ENCODE measurements at regions not wholly inside any gene's neighbourhood (a gene's known extent, or its start where the extent isn't known, plus 50 kb on each side); places are given as distances from the start of the nearest gene placed in this dataset.
"Not testable (repeated sequence)": the region's sequence is repeated elsewhere in the genome, so short reads cannot be mapped to it uniquely, and the experiment has no call there.

DNA sequence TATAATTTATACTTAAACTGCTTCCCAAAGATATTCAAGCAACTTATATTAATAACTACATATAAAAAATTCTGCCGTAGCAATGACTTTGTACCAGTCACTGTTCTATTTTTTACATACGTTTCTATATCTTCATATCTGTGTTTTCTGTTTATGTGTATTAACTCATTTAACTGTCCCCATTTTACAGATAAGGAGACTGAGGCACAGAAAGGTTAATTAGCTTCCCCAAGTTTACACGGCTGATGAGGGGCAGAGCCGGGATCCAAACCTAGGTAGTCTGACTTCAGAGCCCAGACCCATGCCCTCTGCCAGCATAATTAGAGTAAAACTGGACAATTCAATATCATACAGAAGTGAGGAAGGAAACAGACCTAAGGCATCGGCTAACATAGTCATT is 259.7 kb upstream of the TUT7 start:
- no peak for DNase-seq (ENCODE audit: low spot score)

DNA sequence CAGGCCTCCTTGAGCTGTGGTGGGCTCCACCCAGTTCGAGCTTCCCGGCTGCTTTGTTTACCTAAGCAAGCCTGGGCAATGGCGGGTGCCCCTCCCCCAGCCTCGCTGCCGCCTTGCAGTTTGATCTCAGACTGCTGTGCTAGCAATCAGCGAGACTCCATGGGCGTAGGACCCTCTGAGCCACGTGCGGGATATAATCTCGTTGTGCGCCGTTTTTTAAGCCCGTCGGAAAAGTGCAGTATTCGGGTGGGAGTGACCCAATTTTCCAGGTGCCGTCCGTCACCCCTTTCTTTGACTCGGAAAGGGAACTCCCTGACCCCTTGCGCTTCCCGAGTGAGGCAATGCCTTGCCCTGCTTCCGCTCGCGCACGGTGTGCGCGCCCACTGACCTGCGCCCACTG is 257.3 kb upstream of the TUT7 start:
- not testable (repeated sequence) for DNase-seq (ENCODE audit: low spot score)

DNA sequence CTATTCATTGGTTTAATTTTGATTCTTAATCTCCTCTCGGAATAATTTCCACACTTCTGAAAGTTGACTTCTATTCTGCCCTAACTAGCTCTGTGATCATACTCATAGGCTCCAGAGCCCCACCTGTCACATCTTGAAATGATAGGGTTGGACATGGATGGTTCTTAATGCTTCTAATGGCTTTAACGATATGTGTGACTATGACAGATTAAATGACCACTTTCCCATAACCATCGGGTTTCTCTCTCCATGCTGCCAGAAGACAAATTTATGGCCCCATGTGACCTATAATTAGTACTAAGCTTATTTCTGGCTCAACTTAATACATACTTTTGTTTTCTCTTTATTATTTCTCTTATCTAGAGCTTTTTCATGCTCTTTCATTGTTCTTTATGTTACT is 251.1 kb upstream of the TUT7 start:
- DNase-seq (ENCODE audit: low spot score) = no peak

DNA sequence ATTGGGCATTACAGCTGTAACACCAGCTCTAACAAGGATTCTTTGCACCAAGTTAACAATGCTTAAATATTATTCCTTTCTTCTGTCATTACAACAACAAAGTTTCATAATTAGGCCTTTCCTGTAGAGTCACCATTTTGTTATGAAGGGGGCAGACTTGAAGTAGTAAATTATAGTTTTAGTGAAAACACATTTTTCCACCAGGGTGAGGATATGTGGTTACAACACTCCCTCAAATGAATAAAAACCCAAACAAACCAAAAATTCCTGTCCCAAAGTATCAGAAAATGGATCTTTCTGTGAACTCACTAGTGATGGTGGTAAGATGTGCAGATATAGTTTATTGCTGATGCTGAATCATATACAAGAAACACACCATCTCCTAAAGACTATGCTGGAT is 250.5 kb upstream of the TUT7 start:
- no peak for DNase-seq (ENCODE audit: low spot score)

DNA sequence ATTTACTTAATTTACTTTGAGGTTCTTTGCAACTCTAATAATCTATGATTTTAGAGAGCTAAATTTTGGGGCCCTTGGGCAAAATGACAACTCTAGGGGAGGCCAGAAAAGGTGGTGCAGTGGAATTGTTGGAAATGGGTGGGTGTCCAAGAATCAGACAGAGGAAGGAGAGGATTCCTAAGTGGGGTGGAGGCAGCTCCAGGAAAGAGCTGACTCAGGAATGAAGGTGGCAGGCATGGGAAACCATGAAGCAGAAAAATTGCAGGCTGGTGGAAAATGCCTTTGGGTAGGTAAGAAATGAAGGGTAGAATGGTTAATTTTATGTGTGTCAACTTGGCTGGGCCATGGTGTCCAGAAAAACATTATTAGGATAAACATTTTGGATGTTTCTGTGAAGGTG is 248.5 kb upstream of the TUT7 start:
- DNase-seq (ENCODE audit: low spot score) = no peak

DNA sequence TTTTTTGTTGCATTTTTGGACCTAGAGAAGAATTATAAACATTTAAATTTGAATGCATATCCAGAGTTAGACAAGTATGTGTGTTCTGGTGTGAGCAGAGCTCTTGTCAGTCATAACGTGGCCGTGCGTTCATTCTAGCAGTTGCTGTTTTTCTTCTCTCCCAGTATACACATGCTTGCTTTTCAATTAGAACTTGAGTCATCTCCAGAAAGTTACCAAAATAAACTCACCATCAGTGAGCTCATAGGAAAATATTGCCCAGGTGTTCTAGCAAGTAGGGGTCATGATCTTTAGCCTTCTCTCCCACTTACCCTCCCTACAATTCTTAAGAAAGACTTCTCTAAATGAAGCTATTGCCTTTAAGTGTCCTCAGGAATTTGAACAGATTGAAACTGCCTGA is 247.5 kb upstream of the TUT7 start:
- no peak for DNase-seq (ENCODE audit: low spot score)

DNA sequence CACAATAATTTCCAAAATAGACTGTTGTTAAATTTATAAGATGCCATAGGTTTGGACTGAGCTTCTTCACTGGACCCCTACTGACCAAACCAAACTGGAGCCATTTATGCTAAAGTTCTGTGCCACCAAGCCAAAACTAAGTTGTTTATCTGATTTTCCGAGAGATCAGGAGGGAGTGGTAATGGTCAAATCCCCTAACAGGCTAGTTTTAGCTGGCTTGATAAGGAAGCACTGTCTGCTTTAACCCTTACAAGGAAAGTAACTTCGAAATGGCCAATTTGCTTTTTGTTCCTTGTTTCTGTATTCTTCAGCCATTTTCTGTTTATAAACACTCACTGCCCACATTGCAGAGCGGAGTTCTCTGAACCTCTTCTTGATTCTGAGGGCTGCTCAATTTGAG is 246.8 kb upstream of the TUT7 start:
- no peak for DNase-seq (ENCODE audit: low spot score)

DNA sequence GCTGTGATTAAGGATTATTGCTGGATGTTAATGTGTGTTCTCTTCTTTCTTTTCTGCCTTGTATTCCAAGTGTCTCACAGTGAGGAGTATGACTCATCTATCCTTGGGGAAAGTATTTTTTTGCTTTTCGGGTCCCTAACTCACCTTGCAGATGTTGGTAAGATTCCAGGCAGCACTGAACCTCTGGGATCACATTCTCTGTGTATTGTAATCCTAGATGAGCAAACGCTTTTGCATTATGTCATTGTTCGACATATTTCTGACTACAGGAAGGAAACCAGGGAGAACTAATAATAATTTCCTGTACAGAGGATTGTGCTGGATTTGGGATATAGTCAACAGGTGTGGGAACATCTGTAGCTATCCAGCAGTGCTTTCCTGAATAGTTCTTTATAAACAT is 246.1 kb upstream of the TUT7 start:
- DNase-seq (ENCODE audit: low spot score) = no peak

DNA sequence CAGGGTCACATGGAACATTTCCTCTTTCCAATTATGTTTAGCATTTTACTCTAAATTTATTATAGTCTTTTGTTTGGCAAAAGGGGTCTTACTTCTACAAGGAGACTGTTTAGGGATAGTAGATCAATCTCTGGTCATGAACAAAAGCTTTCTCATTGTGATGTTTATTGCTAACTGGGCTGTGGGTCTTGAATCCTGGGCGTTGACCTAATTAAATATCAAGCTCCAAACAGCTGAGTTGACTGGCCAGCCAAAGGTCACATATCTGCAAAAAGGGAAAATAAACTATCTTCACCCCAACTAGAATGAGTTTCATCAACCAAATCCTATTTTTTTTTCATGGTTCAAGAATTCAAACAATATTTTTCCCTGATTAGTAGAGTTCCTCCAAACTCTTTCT is 245.4 kb upstream of the TUT7 start:
- DNase-seq (ENCODE audit: low spot score) = no peak

DNA sequence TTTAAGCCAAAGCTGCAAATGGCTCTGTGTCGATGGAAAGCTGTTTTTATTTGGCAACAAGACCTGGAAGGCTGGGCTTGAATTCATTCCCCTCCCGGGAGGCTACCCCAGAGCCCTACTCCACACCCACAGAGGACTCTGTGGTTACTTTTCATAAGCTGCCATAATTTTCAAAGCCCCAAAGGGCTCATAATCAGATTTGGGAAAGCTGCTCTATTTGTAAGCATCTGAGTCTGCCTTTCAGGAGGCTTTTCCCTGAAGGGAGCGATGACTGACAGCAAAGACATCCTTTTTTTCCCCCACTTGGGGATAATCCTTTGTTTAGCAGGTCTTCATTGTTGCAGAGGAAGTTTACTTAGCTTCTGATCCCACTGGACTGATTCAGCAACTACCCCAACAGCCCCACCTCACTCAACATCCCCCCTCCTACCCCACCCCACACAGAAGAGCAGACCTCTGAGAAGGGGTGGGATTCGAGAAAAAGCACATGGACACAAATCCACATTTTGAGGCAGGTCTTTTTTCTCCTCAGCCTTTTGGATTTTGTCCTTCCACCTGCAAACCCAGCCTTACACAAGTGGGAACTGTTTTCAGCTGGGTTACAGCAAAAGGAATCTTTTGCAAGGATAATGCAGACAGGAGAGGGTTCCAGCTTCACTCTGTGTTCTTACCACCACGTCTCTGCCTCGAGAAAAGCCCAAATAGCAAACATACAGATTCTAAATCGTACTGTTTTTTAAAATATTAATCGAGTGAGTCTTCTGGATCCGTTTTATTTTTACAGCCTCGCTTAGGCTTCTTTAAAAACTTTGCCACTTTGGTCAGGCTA is 244.4 kb upstream of the TUT7 start:
- DNase-seq (ENCODE audit: low spot score) = no peak

DNA sequence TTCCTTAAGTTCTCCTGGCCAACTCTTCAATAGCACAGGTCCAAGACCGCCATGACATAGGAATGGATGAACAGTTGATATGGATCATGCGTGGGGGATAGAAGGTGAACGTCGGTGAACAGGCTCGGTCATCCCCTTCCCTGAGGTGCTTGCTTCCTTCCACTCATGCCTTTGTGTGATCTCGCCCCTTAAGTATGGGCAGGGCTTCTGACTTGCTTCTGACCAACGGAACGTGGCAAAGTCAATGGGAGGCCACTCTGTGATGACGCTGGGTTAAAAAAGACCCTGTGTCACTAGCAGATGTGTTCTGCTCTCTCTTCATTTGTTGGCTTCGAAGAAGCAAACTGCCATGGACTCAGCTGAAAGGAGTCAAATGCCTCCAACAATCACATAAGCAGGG is 240.5 kb upstream of the TUT7 start:
- DNase-seq (ENCODE audit: low spot score) = no peak

DNA sequence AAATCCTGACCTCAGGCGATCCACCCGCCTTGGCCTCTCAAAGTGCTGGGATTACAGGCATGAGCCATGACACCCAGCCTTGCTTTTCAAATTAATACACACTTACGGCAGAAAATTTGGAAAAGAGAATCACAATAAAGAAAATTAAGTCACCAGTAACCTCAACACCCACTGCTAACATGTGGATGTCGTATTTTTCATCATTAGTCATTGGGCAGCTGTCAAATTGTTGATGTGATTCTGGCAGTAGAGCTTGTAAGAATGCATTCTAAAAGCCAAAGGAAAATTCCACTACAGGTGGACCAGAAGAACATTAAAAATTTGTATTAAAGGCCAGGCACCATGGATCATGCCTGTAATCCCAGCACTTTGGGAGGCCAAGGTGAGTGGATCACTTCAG is 237.3 kb upstream of the TUT7 start:
- no peak for DNase-seq (ENCODE audit: low spot score)

DNA sequence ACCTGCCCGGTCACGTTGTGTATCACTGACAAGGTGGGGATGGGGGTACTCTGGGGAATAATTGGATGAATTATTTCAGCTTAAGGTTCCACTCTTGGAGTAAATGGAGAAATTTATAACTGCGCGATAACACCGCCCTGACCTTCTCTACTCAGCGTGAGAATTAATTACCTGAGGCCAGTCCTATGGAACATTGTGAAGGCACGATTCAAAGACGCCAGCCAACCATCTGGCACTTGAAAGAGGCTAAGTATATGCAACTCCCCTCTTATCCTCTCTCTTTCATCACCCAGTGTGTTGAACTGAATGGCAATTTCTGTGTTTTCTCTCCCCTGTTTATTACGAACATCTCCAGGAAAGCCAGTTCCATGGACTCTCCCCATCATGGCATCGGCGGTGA is 235.5 kb upstream of the TUT7 start:
- DNase-seq (ENCODE audit: low spot score) = no peak

DNA sequence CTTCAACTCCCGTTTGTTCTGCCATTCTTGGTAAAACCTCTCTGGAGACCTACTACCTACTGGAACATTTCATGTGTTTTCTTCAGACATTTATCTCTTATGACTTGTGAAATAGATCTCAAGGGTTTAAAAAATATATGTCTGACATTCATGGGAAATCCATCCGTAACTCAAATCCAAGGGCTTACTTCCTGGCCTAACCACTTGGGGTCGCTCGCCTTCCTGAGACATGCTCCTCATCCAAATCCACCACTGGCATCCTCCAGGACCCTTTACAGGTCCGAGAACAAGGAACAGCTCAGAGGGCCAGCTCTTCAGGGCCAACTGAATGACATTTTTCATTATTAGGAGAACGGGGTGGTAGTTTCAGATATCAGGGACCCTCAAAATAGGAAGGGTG is 235.1 kb upstream of the TUT7 start:
- DNase-seq (ENCODE audit: low spot score) = no peak

DNA sequence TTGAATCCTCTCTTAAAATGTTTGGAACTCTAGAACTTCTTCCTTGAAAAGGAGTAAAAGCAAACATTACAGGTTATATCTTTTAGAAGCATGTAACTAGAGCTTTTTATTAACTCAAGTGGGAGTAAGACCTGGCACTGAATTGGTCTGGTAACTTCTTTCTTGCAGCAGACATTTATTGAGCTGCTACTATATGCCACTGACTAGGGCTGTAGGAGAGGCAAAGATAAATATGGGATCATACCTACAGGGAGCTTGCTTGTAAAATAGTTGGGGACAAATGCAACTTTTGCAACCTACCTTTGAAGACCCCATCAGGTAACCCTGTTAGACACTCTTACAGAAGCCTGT is 231.9 kb upstream of the TUT7 start:
- no peak for DNase-seq (ENCODE audit: low spot score)

DNA sequence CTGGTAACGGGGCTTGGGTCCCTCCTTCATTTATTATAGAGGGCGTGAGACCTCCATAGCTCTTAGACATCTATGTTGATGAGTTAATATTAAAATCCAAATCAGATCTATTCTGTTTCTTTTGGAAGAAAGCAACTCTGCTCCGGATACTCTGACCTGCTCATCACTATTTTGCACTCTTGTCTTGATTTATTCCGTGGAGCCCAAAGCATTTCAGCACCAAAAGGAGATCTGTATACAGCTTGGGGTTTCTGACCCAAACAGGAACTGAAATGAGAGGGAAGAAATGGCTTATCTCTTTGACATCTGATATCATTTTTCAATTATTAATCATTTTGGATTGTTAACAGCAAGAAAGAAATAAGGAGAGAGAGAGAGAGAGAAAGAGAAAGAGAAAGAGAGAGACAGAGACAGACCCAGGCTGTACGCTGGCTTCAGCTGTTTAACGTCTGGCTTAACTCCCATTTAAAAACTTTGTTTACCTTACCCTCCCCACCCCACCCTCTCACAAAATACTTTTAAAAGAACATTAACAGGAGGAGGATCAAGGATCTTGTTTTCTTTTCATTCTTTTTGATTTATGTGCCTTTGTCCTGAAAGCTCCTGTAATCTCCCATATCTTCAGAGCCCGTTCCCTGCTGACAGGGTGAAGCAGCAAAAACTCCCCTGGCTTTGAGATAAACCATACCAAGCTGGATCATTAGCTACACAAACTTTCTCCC is 231.4 kb upstream of the TUT7 start:
- DNase-seq (ENCODE audit: low spot score) = no peak

DNA sequence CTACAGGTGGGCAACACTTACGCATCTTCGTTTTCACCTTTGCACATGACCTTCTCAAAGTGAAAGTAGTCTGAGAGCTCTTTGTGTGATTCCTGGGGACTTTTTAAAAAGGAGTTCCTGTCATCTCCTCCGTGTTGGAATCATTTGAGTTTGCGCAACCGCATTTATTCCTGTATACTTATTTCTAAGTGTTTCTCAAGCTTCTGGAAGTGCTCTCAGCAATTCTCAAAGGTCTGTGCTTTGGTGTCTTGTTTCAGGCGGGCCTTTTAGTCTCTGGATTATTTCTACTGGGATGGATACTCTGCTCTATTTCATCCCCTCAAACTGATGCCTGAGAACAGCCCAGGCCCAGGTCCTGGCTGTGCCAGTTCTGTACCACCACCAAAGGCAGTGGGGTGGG is 226.5 kb upstream of the TUT7 start:
- no peak for DNase-seq (ENCODE audit: low spot score)

DNA sequence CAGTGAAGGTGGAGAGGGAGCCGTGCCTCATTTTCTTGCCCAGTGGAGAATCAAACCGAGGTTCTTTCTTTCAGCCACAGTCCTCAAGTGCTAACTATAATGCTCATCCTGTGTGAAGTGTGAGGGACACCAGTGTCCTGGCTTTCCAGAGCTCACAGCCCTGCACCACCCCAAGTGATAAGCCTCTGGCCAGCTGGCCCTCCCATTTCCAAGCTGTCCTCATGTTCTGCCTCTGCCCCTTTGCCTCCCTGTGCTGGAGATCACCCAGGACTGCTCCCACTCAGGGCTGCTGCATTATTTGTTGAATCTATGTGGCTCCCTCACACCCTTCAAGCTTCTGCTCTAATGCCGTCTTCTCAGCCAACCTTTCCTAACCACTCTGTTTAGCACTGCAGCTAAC is 224.5 kb upstream of the TUT7 start:
- no peak for DNase-seq (ENCODE audit: low spot score)

DNA sequence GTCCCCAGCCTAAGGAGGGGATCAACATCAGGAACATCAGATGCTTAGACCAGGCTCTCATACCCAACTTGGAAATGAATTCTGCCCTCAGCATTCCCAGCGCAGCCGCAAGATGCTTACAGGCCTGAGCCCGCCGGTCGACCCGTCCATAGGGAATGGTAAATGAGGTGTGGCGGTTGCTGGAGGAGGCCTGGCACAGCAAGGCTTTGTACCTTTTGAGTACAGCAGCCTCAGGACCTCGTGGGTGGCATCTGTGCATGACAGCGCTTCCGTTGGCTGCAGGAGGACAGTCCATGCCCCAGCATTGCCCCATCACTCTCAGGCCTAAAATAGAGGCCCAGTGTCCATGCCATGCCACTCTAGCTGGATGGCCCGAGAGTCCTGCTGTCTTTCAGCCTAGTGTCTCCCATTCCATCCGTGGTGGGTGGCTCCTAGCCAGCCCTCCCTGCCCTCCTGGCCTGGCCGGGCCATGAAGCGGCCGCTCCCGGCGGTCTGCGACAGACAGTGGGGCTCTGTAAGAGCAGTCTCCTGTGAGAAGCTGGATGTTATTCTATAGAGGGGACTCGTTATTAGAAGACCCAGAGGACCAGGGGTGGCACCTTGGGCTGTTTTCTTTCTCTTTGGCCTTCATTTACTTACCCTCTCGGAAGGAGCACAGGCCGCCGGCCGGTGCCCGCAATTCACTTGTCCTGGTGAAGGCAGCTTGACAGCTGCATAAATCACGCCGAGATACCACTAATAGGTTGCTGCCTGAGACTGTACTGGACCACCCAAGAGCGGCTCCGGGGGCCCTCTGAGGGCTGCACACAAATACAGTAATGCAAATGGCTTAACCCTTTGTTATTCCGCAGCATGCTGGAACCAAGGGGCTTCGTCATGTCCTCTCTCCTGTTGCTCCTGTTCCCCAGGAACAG is 223.5 kb upstream of the TUT7 start:
- DNase-seq (ENCODE audit: low spot score) = no peak

DNA sequence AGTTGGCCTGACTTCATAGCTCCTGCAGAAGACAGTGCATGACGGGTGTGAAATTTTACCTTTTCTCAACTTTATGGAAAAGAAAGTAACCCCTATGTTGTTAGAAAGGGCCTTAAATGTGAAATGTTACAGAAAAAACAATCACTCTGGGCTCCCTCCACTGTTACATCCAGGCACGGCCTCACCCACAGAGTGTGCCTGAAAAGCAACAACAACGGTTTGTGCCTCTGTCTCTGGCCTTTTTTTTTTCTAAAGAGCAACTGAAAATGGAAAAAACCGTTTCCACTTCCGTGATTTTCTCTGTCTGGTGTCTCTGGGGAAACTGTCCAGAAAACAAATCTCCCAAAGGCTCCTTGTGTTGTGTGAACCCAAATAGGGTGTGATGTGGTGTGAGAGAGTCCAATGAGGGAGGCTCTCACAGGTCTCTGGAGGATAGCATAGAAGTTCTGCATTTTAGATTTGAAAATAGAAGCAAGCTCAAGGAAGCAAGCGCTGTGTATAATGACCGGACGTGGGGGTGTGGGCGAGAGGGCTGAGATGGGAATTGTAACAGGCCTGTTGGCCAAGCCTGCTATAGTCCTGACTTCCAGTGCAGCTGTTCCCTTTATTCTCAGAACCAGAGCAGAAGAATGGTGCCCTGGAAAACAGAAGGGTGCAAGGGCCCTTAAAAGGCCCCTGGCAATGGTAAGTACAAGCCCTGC is 221.8 kb upstream of the TUT7 start:
- no peak for DNase-seq (ENCODE audit: low spot score)

DNA sequence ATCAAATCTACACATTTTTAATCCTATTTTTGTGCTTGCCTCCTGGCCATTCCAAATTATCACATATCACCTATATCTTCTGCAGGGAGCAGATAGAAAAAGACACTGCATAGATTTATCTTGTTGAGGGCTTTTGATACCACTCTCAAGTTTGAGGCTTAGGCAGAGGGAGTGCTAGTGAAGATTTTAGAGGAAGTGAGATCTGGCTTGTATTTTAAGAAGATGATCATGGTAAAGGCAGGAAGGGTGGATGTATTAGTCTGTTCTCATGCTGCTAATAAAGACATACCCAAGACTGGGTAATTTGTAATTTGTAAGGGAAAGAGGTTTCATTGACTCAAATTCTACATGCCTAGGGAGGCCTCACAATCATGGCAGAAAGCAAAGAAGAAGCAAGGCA is 220.9 kb upstream of the TUT7 start:
- no peak for DNase-seq (ENCODE audit: low spot score)

DNA sequence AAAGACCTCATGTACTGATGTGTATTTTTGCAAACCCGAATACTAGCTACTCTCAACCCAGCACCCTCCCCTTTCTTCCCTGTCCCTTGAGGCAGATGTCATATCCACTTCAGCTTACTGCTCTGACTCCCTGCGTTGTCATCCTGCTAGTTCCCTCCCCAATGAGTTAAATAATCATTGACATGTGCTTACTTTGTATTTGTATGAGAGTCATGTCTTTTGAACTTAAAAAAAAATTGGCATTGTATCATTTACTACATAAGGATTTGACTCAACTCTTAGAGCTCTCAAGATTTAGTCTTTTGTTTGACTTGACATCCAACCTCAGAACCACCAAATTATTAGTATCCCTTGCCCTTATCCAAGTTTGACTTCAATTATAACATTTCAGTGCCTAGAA is 219.7 kb upstream of the TUT7 start:
- DNase-seq (ENCODE audit: low spot score) = no peak
